ENCODE measurements at regions not wholly inside any gene's neighbourhood (a gene's known extent, or its start where the extent isn't known, plus 50 kb on each side); places are given as distances from the start of the nearest gene placed in this dataset.

DNA sequence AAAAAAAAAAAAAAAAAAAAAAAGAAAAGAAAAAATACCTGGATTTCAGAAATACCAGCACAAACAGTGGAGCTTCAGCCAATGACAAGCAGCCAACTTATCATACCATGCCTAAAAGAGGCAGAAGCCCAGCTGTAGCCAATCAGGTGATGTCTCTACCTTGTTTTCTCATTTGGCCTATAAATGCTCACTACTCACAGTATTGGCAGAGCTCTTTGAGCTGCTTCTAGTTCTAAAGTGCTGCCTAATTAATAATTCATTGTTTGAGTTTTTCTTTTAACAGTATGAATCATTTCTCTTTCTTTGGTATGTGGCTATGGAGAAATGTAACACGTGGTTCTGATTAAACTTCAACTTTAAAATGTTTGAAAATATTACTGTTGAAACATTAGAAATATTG, 188.8 kb upstream of the TECRL start:
- TF ChIP-seq, protein P1, sequence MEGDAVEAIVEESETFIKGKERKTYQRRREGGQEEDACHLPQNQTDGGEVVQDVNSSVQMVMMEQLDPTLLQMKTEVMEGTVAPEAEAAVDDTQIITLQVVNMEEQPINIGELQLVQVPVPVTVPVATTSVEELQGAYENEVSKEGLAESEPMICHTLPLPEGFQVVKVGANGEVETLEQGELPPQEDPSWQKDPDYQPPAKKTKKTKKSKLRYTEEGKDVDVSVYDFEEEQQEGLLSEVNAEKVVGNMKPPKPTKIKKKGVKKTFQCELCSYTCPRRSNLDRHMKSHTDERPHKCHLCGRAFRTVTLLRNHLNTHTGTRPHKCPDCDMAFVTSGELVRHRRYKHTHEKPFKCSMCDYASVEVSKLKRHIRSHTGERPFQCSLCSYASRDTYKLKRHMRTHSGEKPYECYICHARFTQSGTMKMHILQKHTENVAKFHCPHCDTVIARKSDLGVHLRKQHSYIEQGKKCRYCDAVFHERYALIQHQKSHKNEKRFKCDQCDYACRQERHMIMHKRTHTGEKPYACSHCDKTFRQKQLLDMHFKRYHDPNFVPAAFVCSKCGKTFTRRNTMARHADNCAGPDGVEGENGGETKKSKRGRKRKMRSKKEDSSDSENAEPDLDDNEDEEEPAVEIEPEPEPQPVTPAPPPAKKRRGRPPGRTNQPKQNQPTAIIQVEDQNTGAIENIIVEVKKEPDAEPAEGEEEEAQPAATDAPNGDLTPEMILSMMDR (conservative IDR thresholded peaks at IDR 0.05; ENCODE audit: low read depth in 2 of 2): no peak
- TF ChIP-seq ZNF114 (CRISPR knock-in tag; IDR thresholded peaks at IDR 0.05) (no peak), STAT1 (IDR thresholded peaks at IDR 0.05; ENCODE audit: unreplicated experiment) (no peak), EZH2phosphoT487 (IDR thresholded peaks at IDR 0.05; ENCODE audit: unreplicated experiment) (no peak), EZH2 (IDR thresholded peaks at IDR 0.05; ENCODE audit: low read depth, unreplicated experiment) (no peak), POLR2AphosphoS5 (IDR thresholded peaks at IDR 0.05; ENCODE audit: low read depth) (no peak), ZNF331 (CRISPR knock-in tag; IDR thresholded peaks at IDR 0.05; ENCODE audit: low read depth) (no peak), NANOG (IDR thresholded peaks at IDR 0.05; ENCODE audit: borderline replicate concordance) (no peak), JUNB (IDR thresholded peaks at IDR 0.05; ENCODE audit: unreplicated experiment) (no peak), CREB1 (CRISPR knock-in tag; IDR thresholded peaks at IDR 0.05; ENCODE audit: low read depth) (no peak)
- TF ChIP-seq, protein P2, sequence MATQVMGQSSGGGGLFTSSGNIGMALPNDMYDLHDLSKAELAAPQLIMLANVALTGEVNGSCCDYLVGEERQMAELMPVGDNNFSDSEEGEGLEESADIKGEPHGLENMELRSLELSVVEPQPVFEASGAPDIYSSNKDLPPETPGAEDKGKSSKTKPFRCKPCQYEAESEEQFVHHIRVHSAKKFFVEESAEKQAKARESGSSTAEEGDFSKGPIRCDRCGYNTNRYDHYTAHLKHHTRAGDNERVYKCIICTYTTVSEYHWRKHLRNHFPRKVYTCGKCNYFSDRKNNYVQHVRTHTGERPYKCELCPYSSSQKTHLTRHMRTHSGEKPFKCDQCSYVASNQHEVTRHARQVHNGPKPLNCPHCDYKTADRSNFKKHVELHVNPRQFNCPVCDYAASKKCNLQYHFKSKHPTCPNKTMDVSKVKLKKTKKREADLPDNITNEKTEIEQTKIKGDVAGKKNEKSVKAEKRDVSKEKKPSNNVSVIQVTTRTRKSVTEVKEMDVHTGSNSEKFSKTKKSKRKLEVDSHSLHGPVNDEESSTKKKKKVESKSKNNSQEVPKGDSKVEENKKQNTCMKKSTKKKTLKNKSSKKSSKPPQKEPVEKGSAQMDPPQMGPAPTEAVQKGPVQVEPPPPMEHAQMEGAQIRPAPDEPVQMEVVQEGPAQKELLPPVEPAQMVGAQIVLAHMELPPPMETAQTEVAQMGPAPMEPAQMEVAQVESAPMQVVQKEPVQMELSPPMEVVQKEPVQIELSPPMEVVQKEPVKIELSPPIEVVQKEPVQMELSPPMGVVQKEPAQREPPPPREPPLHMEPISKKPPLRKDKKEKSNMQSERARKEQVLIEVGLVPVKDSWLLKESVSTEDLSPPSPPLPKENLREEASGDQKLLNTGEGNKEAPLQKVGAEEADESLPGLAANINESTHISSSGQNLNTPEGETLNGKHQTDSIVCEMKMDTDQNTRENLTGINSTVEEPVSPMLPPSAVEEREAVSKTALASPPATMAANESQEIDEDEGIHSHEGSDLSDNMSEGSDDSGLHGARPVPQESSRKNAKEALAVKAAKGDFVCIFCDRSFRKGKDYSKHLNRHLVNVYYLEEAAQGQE (IDR thresholded peaks at IDR 0.05; ENCODE audit: unreplicated experiment): no peak
- TF ChIP-seq, protein P3, sequence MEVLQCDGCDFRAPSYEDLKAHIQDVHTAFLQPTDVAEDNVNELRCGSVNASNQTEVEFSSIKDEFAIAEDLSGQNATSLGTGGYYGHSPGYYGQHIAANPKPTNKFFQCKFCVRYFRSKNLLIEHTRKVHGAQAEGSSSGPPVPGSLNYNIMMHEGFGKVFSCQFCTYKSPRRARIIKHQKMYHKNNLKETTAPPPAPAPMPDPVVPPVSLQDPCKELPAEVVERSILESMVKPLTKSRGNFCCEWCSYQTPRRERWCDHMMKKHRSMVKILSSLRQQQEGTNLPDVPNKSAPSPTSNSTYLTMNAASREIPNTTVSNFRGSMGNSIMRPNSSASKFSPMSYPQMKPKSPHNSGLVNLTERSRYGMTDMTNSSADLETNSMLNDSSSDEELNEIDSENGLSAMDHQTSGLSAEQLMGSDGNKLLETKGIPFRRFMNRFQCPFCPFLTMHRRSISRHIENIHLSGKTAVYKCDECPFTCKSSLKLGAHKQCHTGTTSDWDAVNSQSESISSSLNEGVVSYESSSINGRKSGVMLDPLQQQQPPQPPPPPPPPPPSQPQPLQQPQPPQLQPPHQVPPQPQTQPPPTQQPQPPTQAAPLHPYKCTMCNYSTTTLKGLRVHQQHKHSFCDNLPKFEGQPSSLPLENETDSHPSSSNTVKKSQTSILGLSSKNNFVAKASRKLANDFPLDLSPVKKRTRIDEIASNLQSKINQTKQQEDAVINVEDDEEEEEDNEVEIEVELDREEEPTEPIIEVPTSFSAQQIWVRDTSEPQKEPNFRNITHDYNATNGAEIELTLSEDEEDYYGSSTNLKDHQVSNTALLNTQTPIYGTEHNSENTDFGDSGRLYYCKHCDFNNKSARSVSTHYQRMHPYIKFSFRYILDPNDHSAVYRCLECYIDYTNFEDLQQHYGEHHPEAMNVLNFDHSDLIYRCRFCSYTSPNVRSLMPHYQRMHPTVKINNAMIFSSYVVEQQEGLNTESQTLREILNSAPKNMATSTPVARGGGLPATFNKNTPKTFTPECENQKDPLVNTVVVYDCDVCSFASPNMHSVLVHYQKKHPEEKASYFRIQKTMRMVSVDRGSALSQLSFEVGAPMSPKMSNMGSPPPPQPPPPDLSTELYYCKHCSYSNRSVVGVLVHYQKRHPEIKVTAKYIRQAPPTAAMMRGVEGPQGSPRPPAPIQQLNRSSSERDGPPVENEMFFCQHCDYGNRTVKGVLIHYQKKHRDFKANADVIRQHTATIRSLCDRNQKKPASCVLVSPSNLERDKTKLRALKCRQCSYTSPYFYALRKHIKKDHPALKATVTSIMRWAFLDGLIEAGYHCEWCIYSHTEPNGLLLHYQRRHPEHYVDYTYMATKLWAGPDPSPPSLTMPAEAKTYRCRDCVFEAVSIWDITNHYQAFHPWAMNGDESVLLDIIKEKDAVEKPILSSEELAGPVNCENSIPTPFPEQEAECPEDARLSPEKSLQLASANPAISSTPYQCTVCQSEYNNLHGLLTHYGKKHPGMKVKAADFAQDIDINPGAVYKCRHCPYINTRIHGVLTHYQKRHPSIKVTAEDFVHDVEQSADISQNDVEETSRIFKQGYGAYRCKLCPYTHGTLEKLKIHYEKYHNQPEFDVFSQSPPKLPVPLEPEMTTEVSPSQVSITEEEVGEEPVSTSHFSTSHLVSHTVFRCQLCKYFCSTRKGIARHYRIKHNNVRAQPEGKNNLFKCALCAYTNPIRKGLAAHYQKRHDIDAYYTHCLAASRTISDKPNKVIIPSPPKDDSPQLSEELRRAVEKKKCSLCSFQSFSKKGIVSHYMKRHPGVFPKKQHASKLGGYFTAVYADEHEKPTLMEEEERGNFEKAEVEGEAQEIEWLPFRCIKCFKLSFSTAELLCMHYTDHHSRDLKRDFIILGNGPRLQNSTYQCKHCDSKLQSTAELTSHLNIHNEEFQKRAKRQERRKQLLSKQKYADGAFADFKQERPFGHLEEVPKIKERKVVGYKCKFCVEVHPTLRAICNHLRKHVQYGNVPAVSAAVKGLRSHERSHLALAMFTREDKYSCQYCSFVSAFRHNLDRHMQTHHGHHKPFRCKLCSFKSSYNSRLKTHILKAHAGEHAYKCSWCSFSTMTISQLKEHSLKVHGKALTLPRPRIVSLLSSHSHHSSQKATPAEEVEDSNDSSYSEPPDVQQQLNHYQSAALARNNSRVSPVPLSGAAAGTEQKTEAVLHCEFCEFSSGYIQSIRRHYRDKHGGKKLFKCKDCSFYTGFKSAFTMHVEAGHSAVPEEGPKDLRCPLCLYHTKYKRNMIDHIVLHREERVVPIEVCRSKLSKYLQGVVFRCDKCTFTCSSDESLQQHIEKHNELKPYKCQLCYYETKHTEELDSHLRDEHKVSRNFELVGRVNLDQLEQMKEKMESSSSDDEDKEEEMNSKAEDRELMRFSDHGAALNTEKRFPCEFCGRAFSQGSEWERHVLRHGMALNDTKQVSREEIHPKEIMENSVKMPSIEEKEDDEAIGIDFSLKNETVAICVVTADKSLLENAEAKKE (CRISPR knock-in tag; IDR thresholded peaks at IDR 0.05): no peak
- TF ChIP-seq, protein P4, sequence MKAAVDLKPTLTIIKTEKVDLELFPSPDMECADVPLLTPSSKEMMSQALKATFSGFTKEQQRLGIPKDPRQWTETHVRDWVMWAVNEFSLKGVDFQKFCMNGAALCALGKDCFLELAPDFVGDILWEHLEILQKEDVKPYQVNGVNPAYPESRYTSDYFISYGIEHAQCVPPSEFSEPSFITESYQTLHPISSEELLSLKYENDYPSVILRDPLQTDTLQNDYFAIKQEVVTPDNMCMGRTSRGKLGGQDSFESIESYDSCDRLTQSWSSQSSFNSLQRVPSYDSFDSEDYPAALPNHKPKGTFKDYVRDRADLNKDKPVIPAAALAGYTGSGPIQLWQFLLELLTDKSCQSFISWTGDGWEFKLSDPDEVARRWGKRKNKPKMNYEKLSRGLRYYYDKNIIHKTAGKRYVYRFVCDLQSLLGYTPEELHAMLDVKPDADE (IDR thresholded peaks at IDR 0.05): no peak

All from GM23338 (cell line).